ENCODE measurements at regions not wholly inside any gene's neighbourhood (a gene's known extent, or its start where the extent isn't known, plus 50 kb on each side); places are given as distances from the start of the nearest gene placed in this dataset.

DNA sequence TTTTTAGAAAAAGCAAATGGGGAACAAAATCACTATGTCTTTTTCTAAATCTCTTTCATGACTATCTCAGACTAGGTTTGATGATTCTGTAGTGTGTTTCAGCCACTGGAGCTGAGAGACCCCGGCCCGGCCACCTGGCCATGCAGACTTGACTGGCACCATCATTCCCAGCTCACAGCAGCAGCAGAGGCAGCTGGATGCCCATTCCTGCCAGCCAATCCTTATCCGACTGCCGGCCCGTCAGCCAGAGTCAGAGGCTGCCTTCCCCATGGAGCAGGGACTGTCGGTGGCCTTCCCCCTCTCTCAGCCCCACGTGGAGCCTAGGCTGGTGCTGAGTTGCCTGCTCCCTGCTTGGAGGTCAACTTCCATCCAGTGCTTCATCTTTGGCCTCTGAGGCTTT lies 56.0 kb upstream of the WSB1 start:
- TF ChIP-seq CTCF (IDR thresholded peaks at IDR 0.05): no peak
- no peak for TF ChIP-seq MAX (IDR thresholded peaks at IDR 0.05; ENCODE audit: low read depth)
- TF ChIP-seq JUND (IDR thresholded peaks at IDR 0.05): no peak
- no peak for TF ChIP-seq RFX5 (IDR thresholded peaks at IDR 0.05; ENCODE audit: low read length)
- TF ChIP-seq POLR2AphosphoS5 (IDR thresholded peaks at IDR 0.05; ENCODE audit: low read depth, low read length): no peak
- no peak for TF ChIP-seq SIN3A (IDR thresholded peaks at IDR 0.05; ENCODE audit: borderline replicate concordance, low read depth, low read length)
- no peak for TF ChIP-seq EZH2phosphoT487 (IDR thresholded peaks at IDR 0.05; ENCODE audit: borderline replicate concordance, low read depth)
- TF ChIP-seq FOXM1 (IDR thresholded peaks at IDR 0.05; ENCODE audit: low read depth): no peak
- no peak for TF ChIP-seq CHD2 (IDR thresholded peaks at IDR 0.05; ENCODE audit: low read length, partially characterized antibody)
- TF ChIP-seq TAF1 (IDR thresholded peaks at IDR 0.05; ENCODE audit: borderline replicate concordance, low read depth, low read length): no peak
- no peak for TF ChIP-seq EP300 (IDR thresholded peaks at IDR 0.05; ENCODE audit: borderline replicate concordance in 1 of 2, low read depth in 1 of 2, low read length in 1 of 2)
- no peak for TF ChIP-seq GABPA (IDR thresholded peaks at IDR 0.05; ENCODE audit: low read depth)
- TF ChIP-seq FOXJ3 (CRISPR knock-in tag; IDR thresholded peaks at IDR 0.05): no peak

Measured in SK-N-SH (cell line).